CD4-positive, alpha-beta T cell (primary cell): ENCODE measurements at regions not wholly inside any gene's neighbourhood (a gene's known extent, or its start where the extent isn't known, plus 50 kb on each side); places are given as distances from the start of the nearest gene placed in this dataset.

Experiments used
- ATAC-seq: fragments of 200-7000 bp; cut with Tn5 transposase; one replicate; pipeline ENCODE4 v1.10.0; 2022; ENCODE audit warnings: mild to moderate bottlenecking; ENCODE audit not compliant: poor library complexity
- CTCF ChIA-PET: fragments of 350-600 bp; sonication (Branson Sonifier 250); formaldehyde crosslinking; loops from one replicate; lab custom pipeline; 2021; ENCODE audit warnings: antibody characterized with exemption, inconsistent platforms; lab: Charles Lee
- POLR2A ChIA-PET: fragments of 350-600 bp; sonication (Branson Sonifier 250); formaldehyde crosslinking; loops from one replicate; lab custom pipeline; 2021; ENCODE audit warnings: antibody characterized with exemption, inconsistent platforms; lab: Charles Lee
- DNase-seq, 14 experiments: peaks; one replicate each; pipeline ENCODE4 v3.0.0-alpha.2; 2013 to 2020; ENCODE audit warnings: mixed read lengths in 2 of 14
- H3K27ac ChIP-seq, 2 donors: one replicate each; pipeline versions ENCODE4 v1.5.1 to v1.7.0; 2013; ENCODE audit warnings: low read length in 2 of 2, low read depth in 1 of 2, mild to moderate bottlenecking in 1 of 2
- H3K27me3 ChIP-seq, 2 experiments: 1 replicate in 1 of 2; 2 replicates in 1 of 2; pipeline versions ENCODE4 v1.6.1 to v1.7.0; 2013; ENCODE audit warnings: low read length in 2 of 2, control low read depth in 1 of 2, mild to moderate bottlenecking in 1 of 2, moderate library complexity in 1 of 2; ENCODE audit not compliant: insufficient read depth in 2 of 2, control insufficient read depth in 1 of 2
- H3K36me3 ChIP-seq: one replicate; pipeline ENCODE4 v1.6.1; 2013; ENCODE audit warnings: low read length, control low read depth; ENCODE audit not compliant: insufficient read depth
- H3K4me1 ChIP-seq: one replicate; pipeline ENCODE4 v1.6.1; 2013; ENCODE audit warnings: low read length, control low read depth; ENCODE audit not compliant: insufficient read depth
- H3K4me3 ChIP-seq: one replicate; pipeline ENCODE4 v1.5.1; 2013; ENCODE audit warnings: mild to moderate bottlenecking, low read length, moderate library complexity
- H3K9me3 ChIP-seq, 2 experiments: 1 replicate in 1 of 2; 2 replicates in 1 of 2; pipeline versions ENCODE4 v1.6.1 to v1.7.0; 2013; ENCODE audit warnings: low read length in 2 of 2, mild to moderate bottlenecking in 2 of 2, control low read depth in 1 of 2, moderate library complexity in 1 of 2; ENCODE audit not compliant: control insufficient read depth in 1 of 2, insufficient read depth in 1 of 2
- H3K27ac Mint-ChIP-seq: one replicate; pipeline ENCODE4 v1.8.0; 2020; ENCODE audit warnings: mixed read lengths
- H3K27me3 Mint-ChIP-seq: one replicate; pipeline ENCODE4 v1.8.0; 2021; ENCODE audit warnings: mixed read lengths
- H3K36me3 Mint-ChIP-seq: one replicate; pipeline ENCODE4 v1.8.0; 2021; ENCODE audit warnings: low read depth, mixed read lengths
- H3K4me1 Mint-ChIP-seq: one replicate; pipeline ENCODE4 v1.8.0; 2021; ENCODE audit warnings: low read depth, mixed read lengths
- H3K4me3 Mint-ChIP-seq: one replicate; pipeline ENCODE4 v1.8.0; 2020; ENCODE audit warnings: mild to moderate bottlenecking, mixed read lengths
- H3K9me3 Mint-ChIP-seq: one replicate; pipeline ENCODE4 v1.8.0; 2020; ENCODE audit warnings: mixed read lengths
- CTCF ChIP-seq: fragments of 200-600 bp; IDR thresholded peaks from one replicate; pipeline ENCODE4 v1.8.0; 2022; ENCODE audit warnings: antibody characterized with exemption, mild to moderate bottlenecking
- intact Hi-C, 2 experiments: fragments of 100-400 bp; cut with DNase I in 1 of 2; cut with micrococcal nuclease in 1 of 2; formaldehyde crosslinking; loops; one replicate each; pipeline versions ENCODE4 v1.15.1 to v1.9.0; 2023 to 2025; cut with DNase I, micrococcal nuclease

- no peaks in the 10 kb centered on the region for H3K36me3 Mint-ChIP-seq
- no peak overlapping the region for H3K4me3 Mint-ChIP-seq
- no peak for TF ChIP-seq CTCF
- H3K27me3 Mint-ChIP-seq = peaks cover 19% of the 10 kb centered on the region
- H3K36me3 ChIP-seq = no peaks in the 10 kb centered on the region
- no peaks in the 10 kb centered on the region for H3K9me3 Mint-ChIP-seq
- no peak overlapping the region for H3K27ac Mint-ChIP-seq
- no peak overlapping the region for H3K27ac ChIP-seq
- DNase-seq = no peak
- ChIA-PET CTCF (no interaction called here), POLR2A (no interaction called here)
- no peaks in the 10 kb centered on the region for H3K4me1 Mint-ChIP-seq
- H3K4me3 ChIP-seq = no peak overlapping the region
- ATAC-seq = no peak
- intact Hi-C loops = no loop called here
- H3K27me3 ChIP-seq = no peaks in the 10 kb centered on the region
- H3K9me3 ChIP-seq = peaks cover 0 to 27% of the 10 kb centered on the region in 2 experiments
- no peaks in the 10 kb centered on the region for H3K4me1 ChIP-seq
These were observed 108.4 kb downstream of the SHANK2 start for GRCh38 chr11:71144010-71144409.

GRCh38 chr11:71140206-71140919 lies 112.0 kb downstream of the SHANK2 start:
- intact Hi-C loops = no loop called here
- CTCF ChIA-PET = no interaction called here
- ATAC-seq (no peak), DNase-seq (no peak)
- H3K27ac Mint-ChIP-seq = no peak overlapping the region
- Histone ChIP-seq H3K36me3 (no peaks in the 10 kb centered on the region), H3K9me3 (peaks cover 0 to 6% of the 10 kb centered on the region in 2 experiments), H3K27ac (no peak overlapping the region), H3K4me1 (no peaks in the 10 kb centered on the region), H3K4me3 (no peak overlapping the region), H3K27me3 (no peaks in the 10 kb centered on the region)
- no peaks in the 10 kb centered on the region for H3K4me1 Mint-ChIP-seq
- peaks cover 6% of the 10 kb centered on the region for H3K27me3 Mint-ChIP-seq
- no peak for TF ChIP-seq CTCF
- H3K4me3 Mint-ChIP-seq = no peak overlapping the region
- POLR2A ChIA-PET = no interaction called here
- no peaks in the 10 kb centered on the region for H3K9me3 Mint-ChIP-seq
- no peaks in the 10 kb centered on the region for H3K36me3 Mint-ChIP-seq

- Mint-ChIP-seq H3K36me3 (no peaks in the 10 kb centered on the region), H3K9me3 (peaks cover 2% of the 10 kb centered on the region), H3K4me1 (no peaks in the 10 kb centered on the region), H3K27me3 (no peaks in the 10 kb centered on the region), H3K27ac (no peak overlapping the region), H3K4me3 (no peak overlapping the region)
- Histone ChIP-seq H3K36me3 (no peaks in the 10 kb centered on the region), H3K27me3 (no peaks in the 10 kb centered on the region), H3K4me1 (no peaks in the 10 kb centered on the region), H3K27ac (no peak overlapping the region), H3K4me3 (no peak overlapping the region), H3K9me3 (peaks cover 0 to 9% of the 10 kb centered on the region in 2 experiments)
- DNase-seq (no peak), ATAC-seq (no peak)
- POLR2A ChIA-PET = no interaction called here
- CTCF ChIA-PET = no interaction called here
- intact Hi-C loops = no loop called here
- TF ChIP-seq CTCF = no peak
These were observed 112.7 kb downstream of the SHANK2 start for GRCh38 chr11:71139516-71140205.
